NCI-H748 (cell line): ENCODE measurements at regions not wholly inside any gene's neighbourhood (a gene's known extent, or its start where the extent isn't known, plus 50 kb on each side); places are given as distances from the start of the nearest gene placed in this dataset.
A peak's percentile ranks its signal among the peaks of the same experiment; 100 is the strongest.
"Not testable (repeated sequence)": the region's sequence is repeated elsewhere in the genome, so short reads cannot be mapped to it uniquely, and the experiment has no call there.

Experiments used
- DNase-seq: peaks from one replicate; lab custom pipeline; 2025; ENCODE audit not compliant: unreplicated experiment; lab: John Stamatoyannopoulos, UW

DNA sequence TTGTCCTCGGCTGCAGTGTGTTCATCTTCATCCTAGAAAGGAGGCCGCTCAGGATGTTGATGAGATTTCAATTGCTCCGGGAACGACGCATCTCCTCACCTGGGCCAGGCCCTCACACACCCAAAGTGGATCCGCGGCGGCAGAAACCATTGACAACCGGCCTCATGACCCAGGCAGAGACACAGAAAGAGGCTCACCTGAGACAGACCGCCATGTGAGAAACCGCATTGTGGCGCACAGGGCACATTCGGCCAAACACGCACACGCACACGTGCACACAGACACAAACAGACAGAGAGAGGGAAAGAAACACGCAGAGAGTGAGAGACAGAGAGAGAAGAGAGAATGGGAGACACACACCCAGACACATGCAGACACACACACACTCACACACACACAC lies 3879.3 kb downstream of the SRGAP2C start:
- DNase-seq = not testable (repeated sequence)

DNA sequence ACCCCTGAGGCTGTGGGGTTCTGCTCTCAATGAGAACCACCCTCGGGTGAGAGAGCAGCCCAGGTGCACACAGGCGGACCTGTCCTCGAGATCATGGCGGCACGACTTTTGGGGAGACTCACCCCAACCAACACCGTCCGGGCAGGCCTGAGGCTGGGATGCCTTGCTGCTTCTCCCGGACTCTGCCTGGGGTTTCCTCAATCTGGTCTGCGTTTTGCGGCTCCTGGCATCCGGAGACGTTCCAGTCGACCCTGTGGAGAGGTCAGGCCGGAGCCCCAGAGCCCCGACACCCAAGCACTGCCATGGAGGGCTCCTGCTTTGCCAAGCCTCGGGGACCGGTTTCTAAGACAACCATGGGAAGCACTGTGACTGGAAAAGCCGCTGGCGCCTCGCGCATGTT lies 3879.7 kb downstream of the SRGAP2C start:
- peak; percentile 20 for DNase-seq

DNA sequence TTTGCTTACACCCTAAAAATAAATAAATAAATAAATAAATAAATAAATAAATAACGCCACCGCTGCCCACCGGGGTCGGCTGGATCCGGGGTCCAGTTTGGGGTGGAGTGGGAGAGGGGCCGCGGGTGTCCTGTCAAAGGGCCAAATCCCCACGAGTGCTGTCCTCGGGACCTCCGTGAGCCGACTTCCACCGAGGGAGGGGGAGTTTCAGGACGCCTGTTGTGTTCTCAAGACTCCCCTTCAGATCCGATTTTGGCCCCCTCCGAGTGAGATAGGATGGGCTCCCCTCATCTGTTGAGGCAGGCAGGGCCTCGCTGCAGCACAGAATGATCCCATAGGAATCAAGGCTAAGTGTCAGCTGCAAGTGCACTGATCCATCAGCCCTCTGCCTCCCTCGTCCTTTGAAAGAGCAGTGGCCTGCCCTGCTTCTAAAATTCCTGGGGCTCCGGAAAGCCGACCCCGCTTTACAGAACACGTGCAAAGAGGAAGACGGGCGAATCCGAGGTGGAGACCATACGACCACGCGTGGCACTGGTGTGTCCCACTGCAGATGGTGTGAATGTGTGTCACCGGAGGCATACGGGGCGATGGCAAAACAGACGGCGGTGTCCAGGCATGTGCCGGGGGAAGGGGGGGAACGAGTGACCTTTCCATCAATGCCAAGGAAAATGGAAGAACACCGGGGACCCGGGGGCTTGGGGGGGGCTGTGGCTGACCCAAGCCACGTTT lies 3880.5 kb downstream of the SRGAP2C start:
- no peak for DNase-seq

DNA sequence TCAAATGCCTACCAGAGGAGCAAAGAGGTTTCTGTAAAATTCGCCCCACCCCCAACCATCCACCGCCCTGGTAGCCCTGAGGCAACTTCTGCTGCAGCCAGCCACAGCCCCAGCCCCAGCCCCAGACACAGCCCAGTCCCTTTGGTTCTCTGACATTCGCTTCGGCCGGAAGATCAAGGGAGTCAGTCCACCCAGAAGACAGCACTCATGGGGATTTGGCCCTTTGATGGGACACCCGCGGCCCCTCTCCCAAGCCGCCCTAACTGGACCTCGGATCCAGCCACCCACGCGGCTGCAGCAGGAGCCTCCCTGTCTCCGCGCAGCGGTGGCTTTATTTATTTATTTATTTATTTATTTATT lies 3881.0 kb downstream of the SRGAP2C start:
- DNase-seq = no peak

DNA sequence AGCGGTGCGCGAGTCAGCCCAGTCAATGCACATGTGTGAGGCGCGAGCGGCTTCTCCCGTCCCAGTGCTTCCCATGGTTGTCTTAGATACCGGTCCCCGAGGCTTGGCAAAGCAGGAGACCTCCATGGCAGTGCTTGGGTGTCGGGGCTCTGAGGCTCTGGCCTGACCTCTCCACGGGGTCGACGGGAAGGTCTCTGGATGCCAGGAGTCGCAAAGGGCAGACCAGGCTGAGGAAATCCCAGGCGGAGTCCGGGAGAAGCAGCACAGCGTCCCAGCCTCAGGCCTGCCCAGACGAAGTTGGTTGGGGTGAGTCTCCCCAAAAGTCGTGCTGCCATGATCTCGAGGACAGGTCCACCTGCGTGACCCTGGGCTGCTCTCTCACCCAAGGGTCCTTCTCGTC lies 3881.6 kb downstream of the SRGAP2C start:
- peak; percentile 7 for DNase-seq

DNA sequence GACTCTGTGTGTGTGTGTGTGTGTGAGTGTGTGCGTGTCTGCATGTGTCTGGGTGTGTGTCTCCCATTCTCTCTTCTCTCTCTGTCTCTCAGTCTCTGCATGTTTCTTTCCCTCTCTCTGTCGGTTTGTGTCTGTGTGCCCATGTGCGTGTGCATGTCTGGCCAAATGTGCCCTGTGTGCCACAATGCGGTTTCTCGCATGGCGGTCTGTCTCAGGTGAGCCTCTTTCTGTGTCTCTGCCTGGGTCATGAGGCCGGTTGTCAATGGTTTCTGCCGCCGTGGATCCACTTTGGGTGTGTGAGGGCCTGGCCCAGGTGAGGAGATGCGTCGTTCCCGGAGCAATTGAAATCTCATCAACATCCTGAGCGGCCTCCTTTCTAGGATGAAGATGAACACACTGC lies 3882.1 kb downstream of the SRGAP2C start:
- DNase-seq = not testable (repeated sequence)

DNA sequence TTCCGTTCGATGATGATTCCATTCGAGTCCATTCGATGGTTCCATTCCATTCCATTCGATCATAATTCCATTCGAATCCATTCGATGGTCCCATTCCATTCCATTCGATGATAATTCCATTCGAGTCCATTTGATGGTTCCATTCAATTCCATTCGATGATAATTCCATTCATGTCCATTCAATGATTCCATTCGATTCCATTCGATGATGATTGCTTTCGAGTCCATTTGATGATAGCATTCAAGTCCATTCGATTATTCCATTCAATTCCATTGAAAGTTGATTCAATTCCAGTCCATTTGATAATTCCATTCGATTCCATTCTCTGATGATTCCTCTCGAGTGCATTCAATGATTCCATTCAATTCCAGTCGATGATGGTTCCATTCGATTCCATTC lies 3895.3 kb downstream of the SRGAP2C start:
- DNase-seq = no peak

DNA sequence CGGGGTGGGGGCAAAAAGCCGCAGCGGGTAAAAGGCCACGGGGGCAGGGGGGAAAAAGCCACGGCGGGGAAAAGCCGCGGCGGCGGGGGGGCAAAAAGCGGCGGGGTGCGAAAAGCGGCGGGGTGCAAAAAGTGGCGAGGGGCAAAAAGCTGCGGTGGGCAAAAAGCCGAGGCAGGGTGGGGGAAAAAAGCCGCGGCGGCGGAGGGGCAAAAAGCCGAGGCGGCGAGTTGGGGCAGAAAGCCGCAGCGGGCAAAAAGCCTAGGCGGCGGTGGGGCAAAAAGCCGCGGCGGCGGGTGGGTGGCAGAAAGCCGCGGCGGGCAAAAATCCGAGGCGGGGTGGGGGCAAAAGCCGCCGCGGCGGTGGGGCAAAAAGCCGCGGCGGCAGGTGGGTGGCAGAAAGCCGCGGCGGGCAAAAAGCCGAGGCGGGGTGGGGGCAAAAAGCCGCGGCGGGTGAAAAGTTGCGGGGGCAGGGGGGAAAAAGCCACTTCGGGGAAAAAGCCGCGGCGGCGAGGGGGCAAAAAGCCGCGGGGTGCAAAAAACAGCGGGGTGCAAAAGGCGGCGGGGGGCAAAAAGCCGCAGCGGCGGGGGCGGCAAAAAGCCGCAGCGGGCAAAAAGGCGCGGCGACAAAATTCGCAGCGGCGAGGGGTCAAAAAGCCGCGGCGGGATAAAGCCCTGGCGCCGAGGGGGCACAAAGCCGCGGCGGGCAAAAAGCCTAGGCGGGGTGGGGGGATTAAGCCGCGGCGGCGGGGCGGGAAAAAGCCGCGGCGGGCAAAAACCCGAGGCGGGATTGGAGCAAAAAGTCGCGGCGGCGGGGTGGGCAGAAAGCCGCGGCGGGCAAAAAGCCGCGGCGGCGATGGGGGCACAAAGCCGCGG lies 3901.2 kb downstream of the SRGAP2C start:
- DNase-seq = no peak

DNA sequence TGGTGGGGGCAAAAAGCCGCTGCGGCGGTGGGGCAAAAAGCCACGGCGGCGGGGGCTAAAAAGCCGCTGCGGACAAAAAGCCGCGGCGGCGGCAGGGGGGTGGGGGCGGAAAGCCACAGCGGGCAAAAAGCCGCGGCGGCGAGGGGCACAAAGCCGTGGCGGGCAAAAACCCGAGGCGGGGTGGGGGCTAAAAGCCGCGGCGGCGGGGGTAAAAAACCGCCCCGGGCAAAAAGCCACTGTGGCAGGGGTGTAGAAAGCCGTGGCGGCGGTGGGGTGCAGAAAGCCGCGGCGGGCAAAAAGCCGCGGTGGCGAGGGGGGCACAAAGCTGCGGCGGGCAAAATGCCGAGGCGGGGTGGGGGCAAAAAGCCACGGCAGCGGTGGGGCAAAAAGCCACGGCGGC lies 3901.8 kb downstream of the SRGAP2C start:
- no peak for DNase-seq

DNA sequence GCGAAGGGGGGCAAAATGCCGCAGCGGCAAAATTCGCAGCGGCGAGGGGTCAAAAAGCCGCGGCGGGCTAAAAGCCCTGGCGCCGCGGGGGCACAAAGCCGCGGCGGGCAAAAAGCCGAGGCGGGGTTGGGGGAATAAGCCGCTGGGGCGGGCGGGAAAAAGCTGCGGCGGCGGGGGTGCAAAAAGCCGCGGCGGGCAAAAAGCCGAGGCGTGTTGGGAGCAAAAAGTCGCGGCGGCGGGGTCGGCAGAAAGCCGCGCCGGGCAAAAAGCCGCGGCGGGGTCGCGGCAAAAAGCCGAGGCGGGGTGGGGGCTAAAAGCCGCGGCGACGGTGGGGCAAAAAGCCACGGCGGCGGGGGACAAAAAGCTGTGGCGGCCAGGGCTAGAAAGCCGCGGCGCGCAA lies 3902.5 kb downstream of the SRGAP2C start:
- no peak for DNase-seq

DNA sequence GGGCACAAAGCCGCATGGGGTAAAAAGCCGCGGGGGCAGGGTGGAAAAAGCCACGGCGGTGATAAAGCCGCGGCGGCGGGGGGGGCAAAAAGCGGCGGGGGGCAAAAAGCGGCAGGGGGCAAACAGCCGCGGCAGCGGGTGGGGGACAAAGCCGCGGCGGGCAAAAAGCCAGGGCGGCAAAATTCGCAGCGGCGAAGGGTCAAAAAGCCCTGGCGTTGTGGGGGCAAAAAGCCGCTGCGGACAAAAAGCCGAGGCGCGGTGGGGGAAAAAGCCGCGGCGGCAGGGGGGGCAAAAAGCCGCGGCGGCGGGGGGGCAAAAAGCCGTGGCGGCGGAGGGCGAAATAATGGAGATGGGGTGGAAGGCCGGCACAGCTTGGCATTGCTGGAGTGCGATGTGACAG lies 3902.9 kb downstream of the SRGAP2C start:
- no peak for DNase-seq

DNA sequence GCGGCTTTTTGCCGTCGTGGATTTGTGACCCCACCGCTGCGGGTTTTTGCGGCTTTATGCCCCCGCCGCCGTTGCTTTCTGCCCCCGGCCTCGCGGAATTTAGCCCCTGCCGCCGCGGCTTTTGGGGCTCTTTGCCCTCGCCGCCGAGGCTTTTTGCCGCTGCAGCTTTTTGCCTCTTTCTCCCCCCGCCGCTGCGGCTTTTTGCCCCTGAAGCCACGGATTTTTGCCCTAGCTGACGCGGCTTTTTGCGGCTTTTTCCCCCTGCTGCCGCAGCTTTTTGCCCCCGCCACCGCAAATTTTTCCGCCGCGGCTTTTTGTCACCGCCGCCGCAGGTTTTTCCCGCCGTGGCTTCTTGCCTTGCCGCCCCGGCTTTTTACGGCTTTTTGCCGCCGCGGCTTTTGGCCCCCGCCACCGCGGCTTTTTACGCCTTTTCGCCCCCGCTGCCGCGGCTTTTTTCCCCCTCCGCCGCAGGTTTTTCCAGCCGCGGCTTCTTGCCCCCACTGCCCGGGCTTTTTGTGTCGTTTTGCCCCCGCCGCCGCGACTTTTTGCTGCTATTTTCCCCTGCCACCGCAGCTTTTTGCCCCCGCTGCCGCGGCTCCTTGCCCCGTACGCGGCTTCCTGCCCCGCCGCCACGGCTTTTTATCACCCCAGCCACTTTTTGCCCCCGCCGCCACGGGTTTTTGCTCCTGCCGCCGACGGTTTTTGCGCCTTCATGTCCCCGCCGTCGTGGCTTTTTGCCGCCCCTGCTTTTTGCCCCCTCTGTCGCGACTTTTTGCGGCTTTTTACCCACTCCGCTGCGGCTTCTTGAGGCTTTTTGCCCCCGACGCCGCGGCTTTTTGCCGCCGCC lies 3933.6 kb downstream of the SRGAP2C start:
- DNase-seq = peak; percentile 1

DNA sequence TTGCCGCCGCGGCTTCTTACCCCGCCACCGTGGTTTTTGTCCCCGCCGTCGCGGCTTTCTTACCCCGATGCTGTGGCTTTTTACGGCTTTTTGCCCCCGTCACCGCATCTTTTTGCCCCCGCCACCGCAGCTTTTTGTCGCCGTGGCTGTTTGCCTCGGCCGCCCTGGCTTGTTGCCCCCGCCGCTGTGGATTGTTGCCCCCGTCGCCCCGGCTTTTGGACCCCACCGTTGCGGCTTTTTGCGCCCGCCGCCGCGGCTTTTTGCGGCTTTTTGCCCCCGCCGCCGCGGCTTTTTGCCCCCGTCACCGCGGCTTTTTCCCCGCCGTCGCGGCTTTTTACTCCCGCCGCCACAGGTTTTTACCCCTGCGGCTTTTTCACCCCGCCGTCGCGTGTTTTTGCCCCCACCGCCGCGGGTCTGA lies 3934.3 kb downstream of the SRGAP2C start:
- no peak for DNase-seq

DNA sequence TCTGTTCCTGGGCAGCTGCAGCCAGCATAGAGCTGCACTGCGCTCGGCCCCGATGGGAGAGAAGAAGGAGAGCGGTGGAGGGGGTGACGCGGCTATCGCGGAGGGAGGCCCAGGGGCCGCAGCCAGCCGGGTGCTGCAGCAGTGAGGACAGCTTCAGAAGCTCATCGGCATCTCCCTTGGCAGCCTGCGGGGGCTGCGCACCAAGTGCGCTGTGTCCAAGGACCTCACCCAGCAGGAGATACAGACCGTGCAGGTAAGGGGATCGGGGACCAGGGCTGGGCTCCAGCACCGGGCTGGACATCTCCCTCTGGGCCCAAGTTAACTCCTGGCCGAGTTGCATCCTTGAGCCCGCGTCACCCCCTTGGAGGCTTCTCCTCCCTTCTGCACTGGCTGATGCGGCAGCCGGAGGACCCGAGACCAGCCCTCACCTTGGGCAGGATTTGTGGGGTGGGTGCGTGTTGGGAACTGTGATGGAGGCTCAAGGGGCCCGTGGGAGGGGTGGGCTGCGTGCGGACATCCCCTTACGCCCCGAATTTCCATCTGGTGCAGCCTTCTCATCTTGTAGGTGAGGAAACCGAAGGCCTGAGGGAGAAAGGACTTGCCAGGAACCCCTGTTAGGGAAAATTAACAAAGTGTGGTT lies 3934.9 kb downstream of the SRGAP2C start:
- peak; percentile 10 for DNase-seq

DNA sequence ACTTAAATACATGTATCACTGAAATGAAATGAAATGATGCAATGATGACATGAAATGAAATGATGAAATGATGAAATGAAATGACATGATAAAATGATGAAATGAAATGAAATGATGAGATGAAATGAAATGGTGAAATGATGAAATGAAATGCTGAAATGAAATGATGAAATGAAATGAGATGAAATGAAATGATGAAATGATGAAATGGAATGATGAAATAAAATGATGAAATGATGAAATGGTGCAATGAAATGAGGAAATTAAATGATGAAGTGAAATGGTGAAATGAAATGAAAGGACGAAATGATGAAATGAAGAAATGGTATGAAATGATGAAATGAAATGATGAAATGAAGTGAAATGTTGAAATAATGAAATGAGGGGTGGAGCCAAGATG lies 3937.8 kb downstream of the SRGAP2C start:
- not testable (repeated sequence) for DNase-seq
